ENCODE measurements at regions not wholly inside any gene's neighbourhood (a gene's known extent, or its start where the extent isn't known, plus 50 kb on each side); places are given as distances from the start of the nearest gene placed in this dataset.

DNA sequence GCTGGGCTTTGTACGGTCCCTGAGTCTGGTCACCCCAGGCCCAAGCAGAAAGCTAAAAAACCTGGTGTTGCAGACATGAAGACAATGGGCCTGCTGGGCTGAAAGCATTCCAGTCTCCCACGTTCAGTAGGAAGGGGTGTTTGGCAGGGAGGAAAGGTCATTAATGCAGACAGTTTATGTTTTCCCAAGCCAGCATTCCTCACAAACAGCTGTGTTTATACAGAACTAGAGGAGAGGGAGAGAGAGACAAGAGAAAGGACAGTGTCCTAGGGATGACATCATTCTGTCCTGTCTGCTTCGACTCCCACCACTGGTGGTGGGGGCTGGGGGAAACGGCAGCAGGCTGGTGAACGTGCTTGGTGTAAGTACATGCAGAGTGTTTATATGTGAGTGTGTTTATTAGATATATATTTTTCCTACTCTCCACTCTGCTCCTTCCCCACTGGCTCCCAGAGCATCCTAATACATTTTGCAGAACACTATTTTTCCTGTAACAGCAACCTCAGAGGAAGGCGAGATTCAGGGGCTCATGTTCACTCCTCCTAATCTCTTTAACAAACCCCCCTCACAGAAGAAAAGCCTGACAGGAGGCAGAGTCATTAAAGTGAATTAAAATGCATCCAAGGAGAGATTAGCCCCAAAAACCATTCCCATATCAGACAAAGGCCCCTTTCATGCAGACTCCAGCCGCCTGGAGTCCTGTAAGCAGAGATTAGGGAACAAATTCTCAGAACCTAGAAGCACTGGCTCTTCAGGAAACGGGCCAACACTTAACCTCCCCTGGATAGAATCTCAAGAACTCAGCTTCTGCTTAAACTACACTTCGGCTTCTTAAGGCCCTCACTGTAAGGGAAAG, 380.4 kb downstream of the TNS1 start:
- TF ChIP-seq CTCF (conservative IDR thresholded peaks at IDR 0.05; ENCODE audit: control insufficient read depth, insufficient read depth, low read depth, low read length): no peak
- H3K4me3 ChIP-seq (ENCODE audit: control insufficient read depth, low read depth, low read length): no peak overlapping the region
- DNase-seq (ENCODE audit: low read depth): peak; percentile 18

DNA sequence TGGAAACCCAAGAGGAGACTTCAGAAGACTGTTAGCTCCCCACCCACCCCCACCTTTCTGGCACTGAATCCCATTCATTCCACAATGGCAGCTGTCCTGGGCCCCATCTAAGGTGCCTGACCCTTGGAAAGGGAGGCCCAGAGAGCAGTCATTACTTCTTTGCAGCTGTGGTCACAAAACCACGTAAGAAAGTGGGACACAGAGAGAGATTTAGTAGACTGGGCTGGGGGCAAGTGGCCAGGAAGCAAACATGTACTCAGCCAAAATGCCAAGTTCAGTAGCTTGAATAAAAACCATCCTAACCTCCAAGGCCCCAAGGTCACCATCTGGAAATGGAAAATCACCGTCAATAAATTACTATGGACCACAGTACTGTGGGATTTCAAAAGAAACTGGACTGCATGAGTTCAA, 381.4 kb downstream of the TNS1 start:
- TF ChIP-seq CTCF (conservative IDR thresholded peaks at IDR 0.05; ENCODE audit: control insufficient read depth, insufficient read depth, low read depth, low read length): no peak
- no peak for DNase-seq (ENCODE audit: low read depth)
- no peak overlapping the region for H3K4me3 ChIP-seq (ENCODE audit: control insufficient read depth, low read depth, low read length)

- no peak overlapping the region for H3K4me3 ChIP-seq (ENCODE audit: control insufficient read depth, low read depth, low read length)
- no peak for TF ChIP-seq CTCF (conservative IDR thresholded peaks at IDR 0.05; ENCODE audit: control insufficient read depth, insufficient read depth, low read depth, low read length)
- no peak for DNase-seq (ENCODE audit: low read depth)
Observed at GRCh38 chr2:217618744-217619143, 384.1 kb downstream of the TNS1 start.

- TF ChIP-seq CTCF (conservative IDR thresholded peaks at IDR 0.05; ENCODE audit: control insufficient read depth, insufficient read depth, low read depth, low read length): no peak
- no peak overlapping the region for H3K4me3 ChIP-seq (ENCODE audit: control insufficient read depth, low read depth, low read length)
- DNase-seq (ENCODE audit: low read depth): no peak
Observed at GRCh38 chr2:217617616-217618022, 385.2 kb downstream of the TNS1 start.

DNA sequence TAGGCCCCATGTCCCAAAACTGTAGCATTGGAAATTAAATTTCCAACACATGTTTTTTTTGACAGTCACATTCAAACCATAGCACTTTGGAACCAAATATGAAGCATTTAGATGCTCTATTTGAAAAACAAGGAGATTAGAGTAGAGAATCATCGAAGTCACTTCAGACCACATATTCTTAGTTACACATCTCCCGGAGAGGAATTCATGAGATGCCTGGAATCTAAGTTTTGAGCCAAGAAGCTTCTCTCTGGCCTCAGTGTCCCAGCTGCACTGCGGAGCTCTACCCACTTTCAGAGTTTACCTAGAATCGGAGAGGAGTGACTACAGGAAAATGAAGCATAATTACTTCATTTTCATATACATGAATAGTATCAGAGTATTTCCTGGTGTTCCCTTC, 385.9 kb downstream of the TNS1 start:
- DNase-seq (ENCODE audit: low read depth): no peak
- no peak overlapping the region for H3K4me3 ChIP-seq (ENCODE audit: control insufficient read depth, low read depth, low read length)
- TF ChIP-seq CTCF (conservative IDR thresholded peaks at IDR 0.05; ENCODE audit: control insufficient read depth, insufficient read depth, low read depth, low read length): no peak

GRCh38 chr2:217615171-217615570, 387.6 kb downstream of the TNS1 start:
- H3K4me3 ChIP-seq (ENCODE audit: control insufficient read depth, low read depth, low read length): no peak overlapping the region
- no peak for DNase-seq (ENCODE audit: low read depth)
- TF ChIP-seq CTCF (conservative IDR thresholded peaks at IDR 0.05; ENCODE audit: control insufficient read depth, insufficient read depth, low read depth, low read length): no peak
